ENCODE measurements at regions not wholly inside any gene's neighbourhood (a gene's known extent, or its start where the extent isn't known, plus 50 kb on each side); places are given as distances from the start of the nearest gene placed in this dataset.

DNA sequence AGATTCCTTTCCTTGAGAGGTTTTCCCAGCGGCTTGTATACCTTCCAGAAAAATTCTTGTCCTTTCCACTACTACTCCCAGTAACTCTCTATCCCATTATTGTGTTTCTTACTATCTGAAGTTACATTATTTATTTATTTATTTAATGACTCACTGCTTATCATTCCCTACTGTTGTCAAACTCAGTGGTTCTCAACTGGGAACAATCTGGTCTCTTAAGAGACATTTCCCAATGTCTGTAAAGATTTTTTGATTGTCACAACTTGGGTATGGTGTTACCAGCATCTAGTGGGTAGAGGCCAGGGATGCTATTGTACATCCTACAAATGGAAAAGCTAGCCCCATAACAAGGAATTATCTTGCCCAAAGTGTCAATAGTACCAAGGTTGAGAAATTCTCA lies 771.5 kb upstream of the ADGRL2 start (continued):
- TF ChIP-seq, protein P1, sequence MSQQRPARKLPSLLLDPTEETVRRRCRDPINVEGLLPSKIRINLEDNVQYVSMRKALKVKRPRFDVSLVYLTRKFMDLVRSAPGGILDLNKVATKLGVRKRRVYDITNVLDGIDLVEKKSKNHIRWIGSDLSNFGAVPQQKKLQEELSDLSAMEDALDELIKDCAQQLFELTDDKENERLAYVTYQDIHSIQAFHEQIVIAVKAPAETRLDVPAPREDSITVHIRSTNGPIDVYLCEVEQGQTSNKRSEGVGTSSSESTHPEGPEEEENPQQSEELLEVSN (IDR thresholded peaks at IDR 0.05) = no peak
- TF ChIP-seq HDAC2 (IDR thresholded peaks at IDR 0.05; ENCODE audit: borderline replicate concordance in 1 of 2, low read depth in 2 of 2, low read length in 2 of 2) (no peak), BACH1 (IDR thresholded peaks at IDR 0.05; ENCODE audit: low read length) (no peak), JUN (IDR thresholded peaks at IDR 0.05; ENCODE audit: low read depth, low read length) (no peak), GTF2F1 (IDR thresholded peaks at IDR 0.05; ENCODE audit: borderline replicate concordance, low read depth, low read length) (no peak), GABPA (IDR thresholded peaks at IDR 0.05; ENCODE audit: borderline replicate concordance, insufficient read depth, low read length) (no peak), TBP (IDR thresholded peaks at IDR 0.05; ENCODE audit: low read depth, low read length) (no peak)

All from H1 (cell line).